T-cell (primary cell): ENCODE measurements at regions not wholly inside any gene's neighbourhood (a gene's known extent, or its start where the extent isn't known, plus 50 kb on each side); places are given as distances from the start of the nearest gene placed in this dataset.
A peak's percentile ranks its signal among the peaks of the same experiment; 100 is the strongest.

Experiments
- ATAC-seq, 4 experiments: fragments of 200-7000 bp in 3 of 4; fragments of 150-1000 bp in 1 of 4; cut with Tn5 transposase; replicated peaks in 1 of 4; 1 replicate in 3 of 4; 2 replicates in 1 of 4; pipeline ENCODE4 v1.10.0; 2021; ENCODE audit warnings: moderate library complexity in 3 of 4, mild to moderate bottlenecking in 2 of 4, moderate number of reproducible peaks in 1 of 4
- CTCF ChIA-PET, 2 donors: fragments of 300-600 bp; sonication (Branson Sonifier 250); formaldehyde crosslinking; loops; one replicate each; lab custom pipeline; 2022; ENCODE audit warnings: antibody characterized with exemption in 2 of 2; lab: Charles Lee
- POLR2A ChIA-PET, 2 donors: fragments of 300-600 bp; sonication (Branson Sonifier 250); formaldehyde crosslinking; loops; one replicate each; lab custom pipeline; 2022; ENCODE audit warnings: antibody characterized with exemption in 2 of 2; lab: Charles Lee
- DNase-seq, 35 experiments: peaks; one replicate each; pipeline versions ENCODE4 v3.0.0 to v3.0.0-alpha.2; 2013 to 2023
- H3K27ac ChIP-seq: one replicate; pipeline ENCODE4 v1.5.1; 2013; ENCODE audit warnings: low read length
- H3K27me3 ChIP-seq, 2 experiments: replicated peaks in 1 of 2; 1 replicate in 1 of 2; 2 replicates in 1 of 2; pipeline versions ENCODE4 v1.6.1 to v1.7.0; 2013; ENCODE audit warnings: low read length in 1 of 2, mixed read lengths in 1 of 2; ENCODE audit not compliant: control insufficient read depth in 2 of 2, insufficient read depth in 2 of 2; ENCODE audit errors: extremely low read depth in 1 of 2
- H3K36me3 ChIP-seq, 2 donors: 1 replicate in 1 of 2; 2 replicates in 1 of 2; pipeline versions ENCODE4 v1.6.1 to v1.7.0; 2013; ENCODE audit warnings: low read length in 1 of 2; ENCODE audit not compliant: control insufficient read depth in 2 of 2, insufficient read depth in 1 of 2; ENCODE audit errors: extremely low read depth in 1 of 2
- H3K4me1 ChIP-seq, 2 experiments: 1 replicate in 1 of 2; 2 replicates in 1 of 2; pipeline versions ENCODE4 v1.6.1 to v1.7.0; 2013; ENCODE audit warnings: low read length in 2 of 2, mixed read lengths in 1 of 2; ENCODE audit not compliant: insufficient read depth in 2 of 2, control insufficient read depth in 1 of 2; ENCODE audit errors: extremely low read depth in 1 of 2
- H3K4me3 ChIP-seq, 2 donors: 1 replicate in 1 of 2; 2 replicates in 1 of 2; pipeline versions ENCODE4 v1.5.1 to v1.7.0; 2013; ENCODE audit warnings: mild to moderate bottlenecking in 2 of 2, low read length in 1 of 2, moderate library complexity in 1 of 2; ENCODE audit not compliant: control insufficient read depth in 1 of 2; ENCODE audit errors: extremely low read depth in 1 of 2
- H3K9me3 ChIP-seq: 2 replicates; pipeline ENCODE4 v1.7.0; 2013
- H3K27ac Mint-ChIP-seq, 2 donors: one replicate each; pipeline ENCODE4 v1.8.0; 2020 to 2021; ENCODE audit warnings: mild to moderate bottlenecking in 2 of 2, mixed read lengths in 2 of 2
- H3K27me3 Mint-ChIP-seq, 2 donors: one replicate each; pipeline ENCODE4 v1.8.0; 2021 to 2022; ENCODE audit warnings: mixed read lengths in 2 of 2
- H3K36me3 Mint-ChIP-seq: one replicate; pipeline ENCODE4 v1.8.0; 2021; ENCODE audit warnings: mixed read lengths
- H3K4me1 Mint-ChIP-seq, 3 donors: one replicate each; pipeline ENCODE4 v1.8.0; 2020 to 2022; ENCODE audit warnings: mixed read lengths in 3 of 3, mild to moderate bottlenecking in 1 of 3
- H3K4me3 Mint-ChIP-seq, 3 donors: one replicate each; pipeline ENCODE4 v1.8.0; 2020 to 2022; ENCODE audit warnings: mild to moderate bottlenecking in 3 of 3, mixed read lengths in 3 of 3, moderate library complexity in 3 of 3
- H3K9me3 Mint-ChIP-seq, 3 donors: one replicate each; pipeline ENCODE4 v1.8.0; 2020 to 2022; ENCODE audit warnings: mixed read lengths in 3 of 3
- WGBS: methylation state at CpG from one replicate; pipeline ENCODE4 v1.1.5; 2013; ENCODE audit warnings: missing lambda C conversion rate; ENCODE audit not compliant: insufficient coverage; 5-methylcytosine and 5-hydroxymethylcytosine counted together

DNA sequence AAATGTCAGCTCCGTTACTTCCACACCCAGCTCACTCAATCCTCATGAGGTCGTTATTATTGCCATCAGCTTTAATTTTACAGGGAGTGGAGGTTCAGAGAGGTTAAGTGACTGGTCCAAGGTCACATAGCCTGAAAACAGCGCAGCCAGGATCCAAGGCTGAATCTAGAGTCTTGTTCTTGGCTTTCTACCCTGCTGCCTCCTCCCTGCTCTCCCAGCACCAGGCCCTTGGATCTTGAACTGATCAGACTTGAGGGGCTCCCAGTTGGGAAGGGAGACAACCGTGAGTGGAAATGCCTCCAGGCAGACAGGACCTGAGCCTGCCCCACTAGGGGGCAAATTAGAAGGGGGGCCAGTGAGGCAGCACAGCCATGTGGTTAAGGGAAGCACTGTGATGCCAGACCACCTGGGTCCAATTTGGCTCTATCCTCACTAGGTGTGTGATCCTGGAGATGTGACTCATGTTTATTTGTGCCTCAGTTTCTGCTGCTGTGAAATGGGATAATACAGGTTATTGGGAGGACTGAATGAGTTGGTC is 135.6 kb upstream of the PTPN1 start:
- Histone ChIP-seq H3K4me1 (peaks cover 0 to 5% of the 10 kb centered on the region in 2 experiments), H3K4me3 (no peak overlapping the region), H3K27me3 (peaks cover 0 to 18% of the 10 kb centered on the region in 2 experiments), H3K9me3 (no peaks in the 10 kb centered on the region), H3K27ac (no peak overlapping the region), H3K36me3 (no peaks in the 10 kb centered on the region)
- CTCF ChIA-PET, result interaction anchor here in 1 of 2 donors (0.6 kb wide), 1 partner anchor 40 kb away, joined by 3 read pairs; no protein-coding TSS in a partner anchor
- no peaks in the 10 kb centered on the region for H3K9me3 Mint-ChIP-seq
- no peaks in the 10 kb centered on the region for H3K36me3 Mint-ChIP-seq
- WGBS, result 62% methylated on average over 2 of the region's 4 CpGs
- POLR2A ChIA-PET, result no interaction called here
- H3K4me3 Mint-ChIP-seq, result no peak overlapping the region
- H3K27ac Mint-ChIP-seq, result no peak overlapping the region
- no peak for DNase-seq
- H3K4me1 Mint-ChIP-seq, result peaks cover 0 to 2% (median 0%) of the 10 kb centered on the region in 3 donors
- H3K27me3 Mint-ChIP-seq, result peaks cover 0 to 7% of the 10 kb centered on the region in 2 donors
- no peak for ATAC-seq

DNA sequence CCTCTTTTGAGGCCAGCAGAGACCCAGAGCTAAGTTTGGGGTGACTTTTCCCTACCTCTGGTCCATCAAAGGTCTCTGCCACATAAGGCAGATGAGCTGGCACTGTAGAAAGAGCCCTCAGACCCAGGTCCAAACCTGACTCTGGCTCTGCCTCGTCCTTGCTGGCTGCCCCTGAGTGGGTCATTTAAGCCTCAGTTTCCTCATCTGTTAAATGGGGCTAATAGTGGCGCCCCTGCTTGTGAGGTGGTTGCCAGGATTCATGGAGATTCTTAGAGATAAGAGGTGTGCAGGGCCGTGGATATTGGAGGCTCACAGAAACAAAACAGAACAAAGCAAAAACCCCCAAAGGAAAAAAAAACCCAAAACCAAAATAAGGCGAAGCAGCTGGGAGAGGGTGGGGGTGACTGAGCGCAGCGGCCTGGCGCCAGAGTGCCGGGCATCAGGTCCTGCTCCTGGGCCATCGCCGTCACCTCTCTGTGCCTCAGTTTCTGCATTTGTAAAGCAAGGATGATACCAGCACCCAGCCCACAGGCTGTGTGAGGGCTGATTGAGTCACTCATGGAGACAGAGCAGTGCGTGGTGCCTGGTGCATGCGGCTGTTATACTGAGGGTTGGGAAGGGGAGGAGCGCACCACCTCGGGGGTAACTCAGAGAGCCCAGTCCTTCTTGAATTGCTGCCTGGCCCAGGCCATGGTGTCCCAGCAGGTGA is 133.8 kb upstream of the PTPN1 start:
- Mint-ChIP-seq H3K36me3 (no peaks in the 10 kb centered on the region), H3K4me1 (peaks cover 8 to 16% (median 15%) of the 10 kb centered on the region in 3 donors), H3K27ac (no peak overlapping the region), H3K27me3 (peaks cover 0 to 2% of the 10 kb centered on the region in 2 donors), H3K4me3 (no peak overlapping the region), H3K9me3 (no peaks in the 10 kb centered on the region)
- whole genome bisulfite sequencing, result 89% methylated on average over 11 of the region's 14 CpGs
- H3K27me3 ChIP-seq, result peaks cover 0 to 15% of the 10 kb centered on the region in 2 experiments
- CTCF ChIA-PET, result no interaction called here
- POLR2A ChIA-PET, result no interaction called here
- DNase-seq (no peak), ATAC-seq (no peak)
- H3K4me3 ChIP-seq, result no peak overlapping the region
- H3K9me3 ChIP-seq, result no peaks in the 10 kb centered on the region
- peaks cover 4 to 10% of the 10 kb centered on the region in 2 experiments for H3K4me1 ChIP-seq
- H3K27ac ChIP-seq, result no peak overlapping the region
- H3K36me3 ChIP-seq, result no peaks in the 10 kb centered on the region

DNA sequence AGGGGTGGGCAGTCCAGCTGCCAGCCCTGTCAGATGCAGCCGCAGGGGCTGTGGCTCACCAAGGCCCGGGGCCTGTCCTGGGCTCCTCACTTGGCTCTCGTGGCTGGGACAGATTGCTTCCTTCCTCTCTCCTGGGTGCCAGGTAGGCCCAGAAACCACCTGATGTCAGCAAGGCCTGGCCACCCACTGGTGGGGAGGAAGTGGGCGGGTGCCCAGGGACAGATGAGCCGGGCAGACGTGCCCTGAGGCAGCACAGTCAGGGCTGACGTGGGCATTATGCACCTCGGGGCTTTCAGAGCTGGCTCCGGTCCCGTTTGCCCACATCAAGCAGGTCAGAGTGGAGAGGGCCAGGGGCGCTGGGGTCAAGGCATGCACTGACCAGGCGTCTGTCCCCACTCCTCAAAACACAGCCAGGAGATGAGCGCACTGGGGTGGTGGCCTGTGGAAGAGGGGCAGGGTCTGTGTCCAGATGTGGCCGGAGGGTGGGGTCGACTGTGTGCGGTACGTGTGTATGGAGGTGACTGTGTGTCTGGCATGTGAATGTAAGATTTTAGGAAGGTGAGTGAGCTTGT is 133.2 kb upstream of the PTPN1 start:
- no peak for DNase-seq

DNA sequence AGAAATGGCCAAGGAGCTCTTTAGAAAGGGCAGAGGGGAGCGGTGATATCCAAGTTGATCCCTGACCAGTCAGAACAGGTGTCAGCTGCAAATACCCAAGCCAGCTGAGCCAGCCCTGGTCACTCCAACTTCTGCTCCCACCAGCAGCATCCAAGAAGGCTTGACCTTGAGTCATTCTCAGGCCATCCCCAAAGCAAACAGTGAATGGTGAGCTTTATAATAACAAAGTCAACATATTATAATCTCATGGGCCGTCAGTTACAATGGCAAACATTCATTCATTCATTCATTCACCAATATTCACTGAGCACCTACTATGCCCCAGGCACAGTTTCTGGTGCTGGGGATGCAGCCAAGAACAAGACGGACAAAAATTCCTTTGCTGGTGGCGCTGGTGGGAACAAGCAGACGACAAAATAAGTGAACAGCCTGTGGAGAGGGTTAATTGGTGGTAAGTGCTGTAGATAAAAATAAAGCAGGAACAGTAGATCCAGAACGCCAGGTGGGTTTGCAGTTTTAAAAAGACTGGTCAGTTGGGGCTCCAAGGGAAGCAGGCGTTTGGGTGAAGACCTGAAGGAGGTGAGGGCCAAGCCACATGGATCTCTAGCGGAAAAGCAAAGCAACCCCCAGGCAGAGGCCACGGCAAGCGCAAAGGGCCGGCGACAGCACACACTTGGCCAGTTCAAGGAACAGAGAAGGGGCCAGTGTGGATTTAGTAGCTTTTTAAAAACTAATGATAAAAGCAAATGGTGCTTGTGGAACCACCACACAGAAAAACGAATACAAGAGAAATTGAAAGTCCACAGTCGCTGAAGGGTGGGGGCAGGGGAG is 131.8 kb upstream of the PTPN1 start:
- peaks cover 18 to 30% of the 10 kb centered on the region in 2 experiments for H3K4me1 ChIP-seq
- DNase-seq (no peak), ATAC-seq (no peak)
- Mint-ChIP-seq H3K36me3 (no peaks in the 10 kb centered on the region), H3K4me1 (peaks cover 29 to 36% (median 36%) of the 10 kb centered on the region in 3 donors), H3K9me3 (no peaks in the 10 kb centered on the region), H3K27ac (no peak overlapping the region), H3K4me3 (no peak overlapping the region), H3K27me3 (peaks cover 0 to 2% of the 10 kb centered on the region in 2 donors)
- H3K9me3 ChIP-seq, result no peaks in the 10 kb centered on the region
- no peaks in the 10 kb centered on the region for H3K36me3 ChIP-seq
- POLR2A ChIA-PET, result no interaction called here
- H3K4me3 ChIP-seq, result no peak overlapping the region
- CTCF ChIA-PET, result no interaction called here
- peaks cover 0 to 12% of the 10 kb centered on the region in 2 experiments for H3K27me3 ChIP-seq
- 91% methylated on average over 9 of the region's 14 CpGs for WGBS
- H3K27ac ChIP-seq, result no peak overlapping the region

More for the DNA sequence above, 133.2 kb upstream of the PTPN1 start:
- peaks cover 0 to 2% of the 10 kb centered on the region in 2 donors for H3K27me3 Mint-ChIP-seq
- Histone ChIP-seq H3K9me3 (no peaks in the 10 kb centered on the region), H3K27ac (no peak overlapping the region), H3K36me3 (no peaks in the 10 kb centered on the region), H3K4me1 (peaks cover 10 to 16% of the 10 kb centered on the region in 2 experiments), H3K4me3 (no peak overlapping the region), H3K27me3 (peaks cover 0 to 15% of the 10 kb centered on the region in 2 experiments)
- ATAC-seq, result peak in 1 of 4 experiments; percentile 36
- peaks cover 15 to 22% (median 22%) of the 10 kb centered on the region in 3 donors for H3K4me1 Mint-ChIP-seq
- H3K36me3 Mint-ChIP-seq, result no peaks in the 10 kb centered on the region
- no peaks in the 10 kb centered on the region for H3K9me3 Mint-ChIP-seq
- no peak overlapping the region for H3K27ac Mint-ChIP-seq
- H3K4me3 Mint-ChIP-seq, result no peak overlapping the region
- POLR2A ChIA-PET, result no interaction called here
- 57% methylated on average over 15 of the region's 17 CpGs for WGBS
- CTCF ChIA-PET, result no interaction called here

DNA sequence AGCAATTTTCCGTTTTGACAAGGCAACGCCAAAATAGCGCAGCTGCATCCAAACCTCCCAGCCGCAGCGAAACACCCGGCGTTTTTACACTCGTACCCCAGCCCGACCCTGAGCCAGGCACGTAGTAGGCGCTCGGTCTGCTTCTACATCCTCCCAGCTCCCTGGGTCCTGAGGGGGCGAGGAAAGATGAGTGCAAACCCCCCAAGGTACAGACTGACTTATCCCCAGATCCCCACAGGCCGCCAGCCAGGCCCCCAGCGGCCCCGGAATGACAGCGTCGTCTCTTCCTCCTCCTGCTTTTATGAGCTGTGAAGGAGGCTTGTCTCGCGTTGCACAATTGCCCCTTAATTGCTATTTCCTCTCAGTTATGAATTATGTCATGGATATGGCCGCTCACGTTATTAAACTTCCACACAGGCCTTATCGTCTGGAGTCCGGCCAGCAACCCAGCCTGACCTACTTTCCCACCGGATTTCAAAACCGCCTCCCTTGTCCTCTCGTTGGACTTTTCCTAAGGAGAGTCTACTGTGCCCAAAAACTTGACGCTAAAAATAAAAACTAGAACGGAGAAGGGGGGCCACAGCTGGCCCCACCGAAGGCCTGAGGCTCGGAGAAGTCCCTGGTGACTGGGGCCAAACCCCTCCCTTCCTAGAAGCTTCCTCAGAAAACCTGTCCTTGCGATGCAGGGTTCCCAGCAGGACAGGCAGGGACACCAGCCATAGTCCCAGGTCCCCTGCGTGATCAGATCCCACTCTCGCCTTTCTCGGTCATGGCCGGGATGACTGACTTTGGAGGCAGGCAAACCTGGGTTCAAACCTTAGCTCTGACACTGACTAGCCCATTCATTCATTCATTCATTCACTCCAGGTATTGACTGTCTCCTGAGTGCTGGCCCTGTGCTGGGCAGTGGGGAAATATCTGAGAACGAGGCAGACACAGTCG is 130.9 kb upstream of the PTPN1 start:
- H3K27me3 ChIP-seq, result peaks cover 0 to 8% of the 10 kb centered on the region in 2 experiments
- Mint-ChIP-seq H3K27ac (no peak overlapping the region), H3K27me3 (peaks cover 0 to 2% of the 10 kb centered on the region in 2 donors), H3K4me1 (peaks cover 33 to 45% (median 41%) of the 10 kb centered on the region in 3 donors), H3K36me3 (no peaks in the 10 kb centered on the region), H3K9me3 (no peaks in the 10 kb centered on the region), H3K4me3 (no peak overlapping the region)
- peaks cover 23 to 36% of the 10 kb centered on the region in 2 experiments for H3K4me1 ChIP-seq
- 86% methylated on average over 11 of the region's 38 CpGs for WGBS
- CTCF ChIA-PET, result no interaction called here
- H3K9me3 ChIP-seq, result no peaks in the 10 kb centered on the region
- DNase-seq, result peak in 1 of 35 experiments; percentile 10
- no peak overlapping the region for H3K27ac ChIP-seq
- POLR2A ChIA-PET, result no interaction called here
- no peak for ATAC-seq
- H3K4me3 ChIP-seq, result no peak overlapping the region
- H3K36me3 ChIP-seq, result no peaks in the 10 kb centered on the region
